HCT116 (cell line): ENCODE measurements at regions not wholly inside any gene's neighbourhood (a gene's known extent, or its start where the extent isn't known, plus 50 kb on each side); places are given as distances from the start of the nearest gene placed in this dataset.

Source experiments
- ATAC-seq: fragments of 200-7000 bp; cut with Tn5 transposase; 2 replicates; pipeline ENCODE4 v1.9.1; 2020; ENCODE audit warnings: mild to moderate bottlenecking, moderate library complexity
- BruUV-seq: library from RNA; stranded (reverse); fragments of 400-500 nt; replicated peaks from 2 replicates; lab custom pipeline; 2021; lab: Mats Ljungman, UMichigan
- CTCF ChIA-PET: fragments of 300-600 bp; sonication (Branson Sonifier 250); formaldehyde crosslinking; loops from one replicate; lab custom pipeline; 2021; ENCODE audit warnings: antibody characterized with exemption; lab: Charles Lee
- POLR2A ChIA-PET: fragments of 300-600, 350-600 bp; sonication (Branson Sonifier 250); formaldehyde crosslinking; loops from one replicate; lab custom pipeline; 2021; ENCODE audit warnings: antibody characterized with exemption; lab: Charles Lee
- RAD21 ChIA-PET, 2 experiments: fragments of 300-600 bp; sonication (Branson Sonifier 250); formaldehyde crosslinking; loops; one replicate each; lab custom pipeline; 2023; ENCODE audit warnings: low total read pairs in 2 of 2; ENCODE audit not compliant: uncharacterized antibody in 2 of 2, unreplicated experiment in 2 of 2, low non-redundant PET in 1 of 2; lab: Charles Lee
- DNase-seq: peaks from one replicate; pipeline ENCODE4 v3.0.0-alpha.2; 2010; ENCODE audit warnings: low read depth, low spot score
- H2AFZ ChIP-seq: fragments of 200-600 bp; shearing (Covaris generic), sonication (generic); 2 replicates; pipeline ENCODE4 v1.6.1; 2017; ENCODE audit warnings: low read depth, mixed run types, mixed read lengths, antibody characterized with exemption, low read length; ENCODE audit not compliant: poor library complexity, severe bottlenecking
- H3K27ac ChIP-seq: 2 replicates; pipeline ENCODE4 v1.5.1; 2012; ENCODE audit warnings: low read depth, low read length
- H3K27me3 ChIP-seq: fragments of 200-600 bp; sonication (generic); 2 replicates; pipeline ENCODE4 v1.6.1; 2016; ENCODE audit warnings: mixed run types, low read length, mixed read lengths; ENCODE audit not compliant: insufficient read depth
- H3K36me3 ChIP-seq, 2 experiments: fragments of 200-500 bp in 1 of 2; fragments of 200-600 bp in 1 of 2; sonication (Bioruptor generic) in 1 of 2; sonication (generic) in 1 of 2; 2 replicates each; pipeline versions ENCODE4 v1.5.1 to v1.6.1; 2014 to 2016; ENCODE audit warnings: low read length in 2 of 2, inconsistent platforms in 1 of 2, mixed read lengths in 1 of 2, mixed run types in 1 of 2; ENCODE audit not compliant: insufficient read depth in 2 of 2, control insufficient read depth in 1 of 2
- H3K4me1 ChIP-seq, 2 experiments: fragments of 200-600 bp in 1 of 2; sonication (generic) in 1 of 2; 2 replicates each; pipeline versions ENCODE4 v1.5.1 to v1.6.1; 2012 to 2017; ENCODE audit warnings: low read length in 2 of 2, inconsistent platforms in 1 of 2, mild to moderate bottlenecking in 1 of 2, mixed read lengths in 1 of 2, mixed run types in 1 of 2, moderate library complexity in 1 of 2; ENCODE audit not compliant: insufficient read depth in 2 of 2, control insufficient read depth in 1 of 2
- H3K4me2 ChIP-seq: fragments of 200-600 bp; sonication (generic); 2 replicates; pipeline ENCODE4 v1.6.1; 2017; ENCODE audit warnings: mixed run types, low read length, mixed read lengths
- H3K4me3 ChIP-seq, 2 experiments: fragments of 200-600 bp in 1 of 2; sonication (generic) in 1 of 2; replicated peaks in 1 of 2; 2 replicates each; pipeline ENCODE4 v1.5.1; 2011 to 2016; ENCODE audit warnings: low read length in 2 of 2, control low read depth in 1 of 2, low read depth in 1 of 2, mild to moderate bottlenecking in 1 of 2, mixed read lengths in 1 of 2, mixed run types in 1 of 2
- H3K79me2 ChIP-seq: fragments of 200-600 bp; sonication (generic); 2 replicates; pipeline ENCODE4 v1.6.1; 2017; ENCODE audit warnings: mild to moderate bottlenecking, mixed run types, low read length, moderate library complexity, mixed read lengths; ENCODE audit not compliant: insufficient read depth
- H3K9ac ChIP-seq: fragments of 200-600 bp; sonication (generic); 2 replicates; pipeline ENCODE4 v1.6.1; 2016; ENCODE audit warnings: low read length, mixed read lengths
- H3K9me2 ChIP-seq: fragments of 200-600 bp; sonication (generic), shearing (Covaris generic); 2 replicates; pipeline ENCODE4 v1.6.1; 2017; ENCODE audit warnings: mixed run types, mild to moderate bottlenecking, moderate library complexity; ENCODE audit not compliant: insufficient read depth
- H3K9me3 ChIP-seq, 2 experiments: fragments of 200-500 bp in 1 of 2; fragments of 200-600 bp in 1 of 2; sonication (Bioruptor generic) in 1 of 2; sonication (generic) in 1 of 2; 2 replicates each; pipeline ENCODE4 v1.6.1; 2014 to 2017; ENCODE audit warnings: low read length in 2 of 2, mixed read lengths in 2 of 2, inconsistent platforms in 1 of 2, low read depth in 1 of 2, mild to moderate bottlenecking in 1 of 2, mixed run types in 1 of 2, moderate library complexity in 1 of 2; ENCODE audit not compliant: control insufficient read depth in 1 of 2, insufficient read depth in 1 of 2
- H4K20me1 ChIP-seq: fragments of 200-600 bp; sonication (generic), shearing (Covaris generic); 2 replicates; pipeline ENCODE4 v1.6.1; 2017; ENCODE audit warnings: mixed run types, mild to moderate bottlenecking, moderate library complexity; ENCODE audit not compliant: insufficient read depth
- CEBPB ChIP-seq: IDR thresholded peaks from 2 replicates; pipeline ENCODE4 v1.6.1; 2012; ENCODE audit warnings: low read depth
- CTCF ChIP-seq, 3 experiments: fragments of 200-600 bp in 1 of 3; sonication (generic) in 1 of 3; IDR thresholded peaks in 2 of 3; conservative IDR thresholded peaks in 1 of 3; 2 replicates each; pipeline ENCODE4 v1.5.1; 2012 to 2017; ENCODE audit warnings: low read depth in 2 of 3, low read length in 2 of 3, antibody characterized with exemption in 1 of 3, borderline replicate concordance in 1 of 3, control low read depth in 1 of 3, mild to moderate bottlenecking in 1 of 3, mixed read lengths in 1 of 3, mixed run types in 1 of 3, moderate library complexity in 1 of 3; ENCODE audit not compliant: insufficient read depth in 1 of 3
- EGR1 ChIP-seq: IDR thresholded peaks from 2 replicates; pipeline ENCODE4 v1.6.1; 2012; ENCODE audit warnings: low read depth
- ELF1 ChIP-seq: IDR thresholded peaks from 2 replicates; pipeline ENCODE4 v1.6.1; 2012; ENCODE audit warnings: low read depth, borderline replicate concordance
- EZH2phosphoT487 ChIP-seq: fragments of 200-600 bp; IDR thresholded peaks from 2 replicates; pipeline ENCODE4 v1.6.1; 2018; ENCODE audit warnings: antibody characterized with exemption, borderline replicate concordance
- FOSL1 ChIP-seq: IDR thresholded peaks from 2 replicates; pipeline ENCODE4 v1.6.1; 2012; ENCODE audit warnings: low read depth
- JUND ChIP-seq: IDR thresholded peaks from 2 replicates; pipeline ENCODE4 v1.6.1; 2012
- POLR2A ChIP-seq: IDR thresholded peaks from 2 replicates; pipeline ENCODE4 v1.7.0; 2011; ENCODE audit warnings: borderline replicate concordance; ENCODE audit not compliant: insufficient read depth, insufficient read length; ENCODE audit errors: extremely low read depth
- RAD21 ChIP-seq: IDR thresholded peaks from 2 replicates; pipeline ENCODE4 v1.6.1; 2012; ENCODE audit warnings: low read depth, mild to moderate bottlenecking
- SP1 ChIP-seq: IDR thresholded peaks from 2 replicates; pipeline ENCODE4 v1.6.1; 2012; ENCODE audit warnings: low read depth
- SRF ChIP-seq: IDR thresholded peaks from 2 replicates; pipeline ENCODE4 v1.6.1; 2012; ENCODE audit warnings: low read depth
- TCF7L2 ChIP-seq: IDR thresholded peaks from 2 replicates; pipeline ENCODE4 v1.7.0; 2011; ENCODE audit warnings: borderline replicate concordance, inconsistent platforms; ENCODE audit not compliant: insufficient read depth, insufficient read length; ENCODE audit errors: extremely low read depth
- YY1 ChIP-seq: IDR thresholded peaks from 2 replicates; pipeline ENCODE4 v1.6.1; 2011; ENCODE audit warnings: low read length, low read depth, moderate library complexity, mild to moderate bottlenecking; ENCODE audit not compliant: insufficient replicate concordance; ENCODE audit errors: extremely low read depth
- ZBTB33 ChIP-seq: IDR thresholded peaks from 2 replicates; pipeline ENCODE4 v1.6.1; 2011; ENCODE audit warnings: mild to moderate bottlenecking, low read length, moderate library complexity; ENCODE audit not compliant: insufficient replicate concordance; ENCODE audit errors: extremely low read depth
- ZNF274 ChIP-seq: fragments of 200-500 bp; sonication (Bioruptor generic); IDR thresholded peaks from 2 replicates; pipeline ENCODE4 v1.6.1; 2014; ENCODE audit warnings: mild to moderate bottlenecking, low read depth, low read length, inconsistent platforms
- intact Hi-C: fragments of 100-400 bp; cut with micrococcal nuclease; formaldehyde crosslinking; loops from 2 replicates; pipeline ENCODE4 v1.10.0; 2022
- TF ChIP-seq, protein P1 (sequence below): IDR thresholded peaks from 2 replicates; pipeline ENCODE4 v1.6.1; 2012
- TF ChIP-seq, protein P2 (sequence below): IDR thresholded peaks from 2 replicates; pipeline ENCODE4 v1.6.1; 2012

- TF ChIP-seq CTCF (IDR thresholded peaks at IDR 0.05 in 2 of 3, conservative IDR thresholded peaks at IDR 0.05 in 1 of 3; ENCODE audit: borderline replicate concordance in 1 of 3, insufficient read depth in 1 of 3, low read depth in 2 of 3, low read length in 2 of 3): no peak
- no peak for TF ChIP-seq FOSL1
- no peak for TF ChIP-seq ZNF274
- no peak for TF ChIP-seq SRF
- no peak for TF ChIP-seq RAD21
- no peak for TF ChIP-seq ELF1
- TF ChIP-seq TCF7L2: no peak
- TF ChIP-seq CEBPB: no peak
- TF ChIP-seq, protein P1, sequence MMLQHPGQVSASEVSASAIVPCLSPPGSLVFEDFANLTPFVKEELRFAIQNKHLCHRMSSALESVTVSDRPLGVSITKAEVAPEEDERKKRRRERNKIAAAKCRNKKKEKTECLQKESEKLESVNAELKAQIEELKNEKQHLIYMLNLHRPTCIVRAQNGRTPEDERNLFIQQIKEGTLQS: no peak
Measured at GRCh38 chr19:28519952-28520861, 692.7 kb downstream of the UQCRFS1 start (continued).

DNA sequence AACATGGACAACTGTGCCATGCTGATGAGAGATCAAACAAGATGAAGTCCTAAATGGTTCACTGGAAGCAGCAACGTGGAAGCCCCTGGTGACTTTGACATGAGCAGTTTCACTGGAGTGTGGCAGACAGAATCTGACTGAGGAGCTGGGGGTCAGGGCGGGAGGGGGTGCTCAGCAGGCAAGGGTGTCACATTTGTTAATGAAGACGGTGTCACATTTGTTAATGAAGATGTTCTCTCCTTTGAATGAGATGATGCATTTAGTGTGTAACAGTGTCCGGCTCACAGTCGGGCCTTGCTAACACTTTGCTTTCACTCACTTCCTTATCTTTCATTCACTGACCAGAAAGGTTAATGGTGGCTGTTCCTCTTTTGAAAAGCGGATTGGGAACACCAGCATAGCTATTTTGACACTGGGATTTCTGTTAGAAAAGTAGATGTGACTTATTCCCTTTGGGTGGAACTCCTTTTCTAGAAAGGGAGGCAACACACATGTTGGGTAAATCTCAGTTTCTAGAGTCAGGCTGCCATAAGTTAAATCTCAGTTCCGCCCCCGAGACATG, 693.7 kb downstream of the UQCRFS1 start:
- ChIA-PET POLR2A (no interaction called here), RAD21 (no interaction called here), CTCF (no interaction called here)
- Histone ChIP-seq H3K4me1 (no peaks in the 10 kb centered on the region), H3K9me2 (no peaks in the 10 kb centered on the region), H3K9ac (no peak overlapping the region), H3K27me3 (no peaks in the 10 kb centered on the region), H2AFZ (no peak overlapping the region), H3K27ac (no peak overlapping the region), H3K79me2 (no peaks in the 10 kb centered on the region), H3K4me2 (no peak overlapping the region), H4K20me1 (no peaks in the 10 kb centered on the region), H3K9me3 (peaks cover 1 to 10% of the 10 kb centered on the region in 2 experiments; a peak in 2 of 4 replicates), H3K36me3 (no peaks in the 10 kb centered on the region), H3K4me3 (no peak overlapping the region)
- no peak for ATAC-seq
- DNase-seq: no peak
- no TSS peak for BruUV-seq
- intact Hi-C loops: no loop called here
- TF ChIP-seq ZNF274 (no peak), SRF (no peak), POLR2A (no peak), ELF1 (no peak), EZH2phosphoT487 (no peak), EGR1 (no peak), SP1 (no peak), YY1 (no peak), ZBTB33 (no peak), JUND (no peak), CEBPB (no peak)
- TF ChIP-seq, protein P1: no peak
- TF ChIP-seq, protein P2, sequence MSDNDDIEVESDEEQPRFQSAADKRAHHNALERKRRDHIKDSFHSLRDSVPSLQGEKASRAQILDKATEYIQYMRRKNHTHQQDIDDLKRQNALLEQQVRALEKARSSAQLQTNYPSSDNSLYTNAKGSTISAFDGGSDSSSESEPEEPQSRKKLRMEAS: no peak
